HEK293T (cell line): ENCODE measurements at regions not wholly inside any gene's neighbourhood (a gene's known extent, or its start where the extent isn't known, plus 50 kb on each side); places are given as distances from the start of the nearest gene placed in this dataset.

ENCODE experiments used
- FOXA1 ChIP-seq: fragments of 450-650 bp; IDR thresholded peaks from 2 replicates; pipeline ENCODE4 v1.6.1; 2016; ENCODE audit warnings: mild to moderate bottlenecking
- FOXK2 ChIP-seq: fragments of 450-650 bp; IDR thresholded peaks from 2 replicates; pipeline ENCODE4 v1.6.1; 2016; ENCODE audit warnings: mild to moderate bottlenecking
- FOXM1 ChIP-seq: fragments of 450-650 bp; IDR thresholded peaks from 2 replicates; pipeline ENCODE4 v1.6.1; 2017; ENCODE audit warnings: mild to moderate bottlenecking, borderline replicate concordance
- TARDBP ChIP-seq: fragments of 450-650 bp; IDR thresholded peaks from 2 replicates; pipeline ENCODE4 v1.6.1; 2016

DNA sequence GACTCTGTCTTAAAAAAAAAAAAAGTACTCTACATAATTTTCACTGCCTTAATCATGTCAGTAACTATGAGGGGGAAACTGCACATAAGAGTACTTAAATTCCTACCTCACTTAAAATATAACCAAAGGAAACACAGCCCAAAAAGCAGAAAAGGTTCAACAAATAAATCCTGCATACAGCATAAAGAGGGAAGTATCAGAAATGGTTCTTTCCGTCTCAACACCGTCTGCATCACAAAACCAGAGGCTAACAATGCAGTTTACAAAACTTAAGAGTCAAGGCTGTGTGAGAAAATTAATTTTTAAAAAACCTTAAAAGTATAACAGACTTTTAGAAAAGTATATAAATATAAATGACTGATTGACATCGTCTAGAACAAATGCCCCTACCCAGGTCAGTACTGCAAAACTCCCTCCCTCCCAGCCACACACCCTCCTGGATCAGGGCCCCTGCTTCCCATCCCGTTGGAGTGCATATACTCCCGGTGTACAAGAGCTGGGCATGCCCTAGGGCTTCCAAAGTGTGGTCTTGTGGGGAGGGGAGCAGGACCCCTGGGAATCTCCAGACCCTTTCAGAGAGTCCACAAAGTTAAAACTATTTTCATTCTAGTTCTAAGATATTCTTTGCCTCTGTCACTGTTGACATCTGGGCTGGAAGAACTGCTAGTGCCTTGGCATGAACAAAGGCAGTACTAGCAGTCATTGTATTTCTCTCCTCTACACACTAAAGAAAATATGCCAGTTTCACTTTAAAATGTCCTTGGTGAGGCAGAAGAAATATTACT lies 67.0 kb upstream of the SERTAD2 start:
- TF ChIP-seq FOXA1 (no peak), FOXK2 (no peak), TARDBP (no peak), FOXM1 (no peak)
